ENCODE measurements at regions not wholly inside any gene's neighbourhood (a gene's known extent, or its start where the extent isn't known, plus 50 kb on each side); places are given as distances from the start of the nearest gene placed in this dataset.
"Not testable (repeated sequence)": the region's sequence is repeated elsewhere in the genome, so short reads cannot be mapped to it uniquely, and the experiment has no call there.

GRCh38 chr15:20256394-20256793 lies 285.2 kb downstream of the GOLGA6L6 start:
- TF ChIP-seq CTCF (IDR thresholded peaks at IDR 0.05; ENCODE audit: low read depth, low read length); POLR2A (IDR thresholded peaks at IDR 0.05; ENCODE audit: extremely low read depth, insufficient read length); MYC (IDR thresholded peaks at IDR 0.05; ENCODE audit: low read depth, low read length); MAX (IDR thresholded peaks at IDR 0.05; ENCODE audit: low read depth, low read length): not testable (repeated sequence)

Measured in NB4 (cell line).